NCI-H524 (cell line): ENCODE measurements at regions not wholly inside any gene's neighbourhood (a gene's known extent, or its start where the extent isn't known, plus 50 kb on each side); places are given as distances from the start of the nearest gene placed in this dataset.

Experiments
- DNase-seq, 2 experiments: peaks; one replicate each; lab custom pipeline; 2025; lab: John Stamatoyannopoulos, UW

- DNase-seq, result no peak
These were observed 58.1 kb downstream of the KLF4 start for GRCh38 chr9:107431461-107431860.

- DNase-seq, result no peak
These were observed 59.5 kb downstream of the KLF4 start for GRCh38 chr9:107430071-107430470.

GRCh38 chr9:107426126-107426525 lies 63.4 kb downstream of the KLF4 start:
- DNase-seq, result no peak

GRCh38 chr9:107425101-107426025 lies 64.2 kb downstream of the KLF4 start:
- peak; percentile 38 to 56 for DNase-seq

- DNase-seq, result no peak
These were observed 66.0 kb downstream of the KLF4 start for GRCh38 chr9:107423540-107423939.

GRCh38 chr9:107422189-107423185 lies 67.1 kb downstream of the KLF4 start:
- DNase-seq, result peak; percentile 60 to 82

GRCh38 chr9:107410420-107410819 lies 79.1 kb downstream of the KLF4 start:
- DNase-seq, result no peak

GRCh38 chr9:107409581-107410389 lies 79.8 kb downstream of the KLF4 start:
- no peak for DNase-seq

GRCh38 chr9:107407675-107408074 lies 81.9 kb downstream of the KLF4 start:
- DNase-seq, result peak; percentile 7 to 39

GRCh38 chr9:107405511-107405910 lies 84.1 kb downstream of the KLF4 start:
- no peak for DNase-seq

GRCh38 chr9:107404736-107405135 lies 84.8 kb downstream of the KLF4 start:
- DNase-seq, result no peak

- peak; percentile 76 to 97 for DNase-seq
These were observed 85.4 kb downstream of the KLF4 start for GRCh38 chr9:107404161-107404560.

- DNase-seq, result no peak
These were observed 92.2 kb downstream of the KLF4 start for GRCh38 chr9:107397076-107398044.

- peak in 1 of 2 experiments; percentile 25 for DNase-seq
These were observed 95.3 kb downstream of the KLF4 start for GRCh38 chr9:107394264-107394663.

GRCh38 chr9:107390778-107391177 lies 98.8 kb downstream of the KLF4 start:
- DNase-seq, result no peak

- DNase-seq, result no peak
These were observed 99.3 kb downstream of the KLF4 start for GRCh38 chr9:107390279-107390678.

GRCh38 chr9:107389617-107390071 lies 99.9 kb downstream of the KLF4 start:
- DNase-seq, result no peak

GRCh38 chr9:107388890-107389289 lies 100.7 kb downstream of the KLF4 start:
- DNase-seq, result no peak

- no peak for DNase-seq
These were observed 102.2 kb downstream of the KLF4 start for GRCh38 chr9:107387409-107387808.

- DNase-seq, result no peak
These were observed 103.2 kb downstream of the KLF4 start for GRCh38 chr9:107386396-107386795.
